GM19328 (cell line): ENCODE measurements at regions not wholly inside any gene's neighbourhood (a gene's known extent, or its start where the extent isn't known, plus 50 kb on each side); places are given as distances from the start of the nearest gene placed in this dataset.

Source experiments
- ATAC-seq: cut with Tn5 transposase; IDR thresholded peaks from one replicate; pipeline ENCODE4 v1.9.1; 2021; ENCODE audit warnings: mild to moderate bottlenecking, moderate library complexity; ENCODE audit not compliant: unreplicated experiment

- no peak for ATAC-seq
These were observed 329.7 kb downstream of the FSIP2 start for GRCh38 chr2:186068139-186068801.

DNA sequence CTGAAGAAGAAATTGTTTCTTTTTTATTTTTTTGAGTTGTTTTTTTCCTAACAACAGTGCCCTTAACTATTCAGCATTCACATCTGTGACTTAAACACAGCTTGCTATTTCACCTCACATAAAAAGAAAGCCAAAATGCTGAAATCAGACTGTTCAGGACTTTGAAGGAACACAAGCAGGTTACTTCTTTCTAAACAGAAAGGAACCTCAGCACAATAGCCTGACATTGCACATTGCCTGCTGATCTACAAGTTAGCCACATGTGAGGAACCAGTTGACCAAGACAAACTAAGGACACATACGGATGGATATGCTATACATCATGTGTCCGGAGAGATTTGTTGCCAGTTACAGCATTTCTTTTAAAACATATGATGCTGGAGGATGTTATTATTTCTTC is 331.1 kb downstream of the FSIP2 start:
- ATAC-seq: no peak

DNA sequence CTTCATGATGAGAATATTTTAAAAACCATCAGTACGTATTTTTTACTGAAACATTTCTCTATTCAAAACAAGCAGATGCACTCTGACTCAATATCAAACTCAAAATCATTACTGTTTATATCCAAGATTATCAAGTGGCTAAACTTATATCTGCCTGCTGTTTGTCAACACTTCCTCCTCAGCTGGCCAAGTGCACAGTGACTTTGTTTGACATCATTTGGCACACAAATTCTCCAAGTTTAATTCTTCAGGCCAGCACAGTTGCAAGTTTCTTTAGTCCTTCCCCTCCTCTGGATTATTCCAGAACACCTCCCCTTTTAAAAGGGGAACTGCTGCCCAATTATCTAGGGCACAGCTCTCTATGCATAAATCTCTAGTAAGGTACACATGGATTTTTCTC is 346.6 kb downstream of the FSIP2 start:
- no peak for ATAC-seq

DNA sequence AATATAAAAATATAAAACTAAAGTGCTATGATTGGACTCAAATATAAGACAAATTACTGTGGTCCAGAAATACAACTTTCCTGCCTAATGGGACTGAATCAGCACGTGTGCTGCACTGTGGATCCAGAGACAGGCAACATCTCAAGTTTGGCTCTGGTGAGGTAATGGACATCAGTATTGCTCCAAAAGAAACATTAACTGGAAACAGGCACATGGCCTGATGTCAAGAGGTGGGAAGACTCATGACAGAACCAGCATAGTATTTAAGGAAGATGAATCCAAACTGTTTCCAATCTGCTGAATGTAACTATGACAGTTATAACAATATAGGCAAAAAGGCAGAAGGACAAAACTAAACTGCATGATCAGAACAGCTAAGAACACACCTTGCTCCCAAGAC is 354.6 kb downstream of the FSIP2 start:
- ATAC-seq: no peak

DNA sequence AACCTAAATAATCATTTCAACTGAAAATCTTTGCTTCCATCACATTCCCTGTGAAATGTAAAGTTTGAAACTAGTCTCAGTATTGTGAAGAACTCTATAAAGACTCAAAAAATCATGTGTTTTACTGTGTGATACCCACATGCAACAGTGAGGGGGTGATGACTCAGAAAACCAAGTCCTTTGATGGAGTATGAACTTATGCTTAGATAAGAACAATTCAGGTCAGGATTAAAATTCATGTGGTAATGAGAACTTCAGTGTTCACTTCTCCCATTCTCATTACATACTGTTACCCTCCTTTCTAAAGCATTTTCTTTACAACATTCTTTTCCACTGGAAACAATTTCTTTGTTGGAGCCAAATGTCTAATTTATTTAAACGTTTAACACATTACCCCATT is 360.2 kb downstream of the FSIP2 start:
- ATAC-seq: no peak

DNA sequence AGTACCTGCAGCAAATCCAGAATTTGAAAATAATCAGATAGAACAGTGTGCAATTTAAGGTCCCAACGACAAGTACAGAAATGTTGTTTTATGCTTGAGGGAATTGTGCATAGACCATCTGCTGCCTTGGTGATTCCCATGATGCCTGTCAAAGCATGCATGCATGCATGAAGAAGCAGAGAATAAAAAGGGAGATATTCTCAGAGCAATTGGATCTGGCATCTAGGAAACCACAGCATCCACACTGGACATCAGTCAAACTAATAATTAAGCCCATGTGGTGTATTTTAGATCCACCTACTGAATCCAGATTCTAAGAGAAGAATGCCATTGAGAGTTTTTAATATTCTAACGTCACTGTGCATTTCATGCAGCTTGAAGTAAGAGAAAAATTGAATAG is 361.2 kb downstream of the FSIP2 start:
- ATAC-seq: no peak

DNA sequence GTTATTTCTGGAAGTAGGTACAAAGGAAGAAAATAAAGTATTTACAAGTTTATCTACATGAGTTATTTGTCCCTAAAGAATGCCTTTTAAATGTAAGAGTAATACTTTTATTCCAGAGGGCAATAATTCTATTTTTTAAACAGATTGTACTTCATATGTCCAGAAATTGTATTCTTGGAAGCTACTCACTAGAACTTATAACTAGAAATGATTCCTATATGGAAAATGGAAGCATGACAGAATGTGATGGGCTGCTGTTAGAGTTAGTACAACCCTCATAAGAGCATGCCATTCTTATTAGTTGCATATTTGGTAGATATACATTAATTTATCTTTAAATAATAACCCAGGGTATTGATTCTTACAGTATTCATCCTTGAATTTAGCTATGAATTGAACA is 362.0 kb downstream of the FSIP2 start:
- no peak for ATAC-seq

DNA sequence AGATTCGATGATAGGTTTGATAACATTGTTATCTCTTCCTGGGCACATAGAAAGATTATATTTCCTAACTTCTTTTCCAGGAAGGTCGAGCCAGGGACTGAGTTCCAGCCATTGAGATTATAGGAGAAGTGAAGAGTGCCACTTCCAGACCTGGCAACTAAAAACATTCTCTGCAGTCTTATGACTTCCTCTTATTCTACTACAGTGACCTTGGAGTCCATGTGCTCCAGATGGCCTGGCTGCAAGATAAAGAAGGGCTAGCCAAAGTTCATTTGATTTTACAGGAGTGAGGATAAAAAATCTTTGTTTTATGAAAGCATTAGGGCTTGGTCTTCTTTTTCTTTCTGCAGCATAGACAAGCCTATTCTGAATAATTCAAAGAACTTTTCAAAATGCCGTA is 363.0 kb downstream of the FSIP2 start:
- ATAC-seq: no peak

DNA sequence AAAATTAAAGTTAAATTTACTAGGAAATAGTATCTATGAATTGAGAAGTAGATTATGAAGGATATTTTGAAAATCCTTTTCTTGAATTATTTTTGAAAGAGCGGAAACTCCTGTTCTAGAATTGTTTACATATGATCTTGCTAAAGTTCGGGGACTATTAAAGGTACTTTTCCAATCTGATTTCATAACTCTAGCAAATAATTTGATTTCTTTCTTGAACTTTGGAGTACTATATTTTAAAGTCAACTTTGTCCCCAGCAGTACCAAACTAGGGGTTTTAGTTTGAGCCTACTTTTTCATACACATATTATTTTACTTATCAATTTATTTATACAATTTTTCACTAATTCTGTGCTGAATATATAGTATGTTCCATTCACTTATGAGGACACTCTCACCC is 364.7 kb downstream of the FSIP2 start:
- no peak for ATAC-seq

GRCh38 chr2:186105016-186105724 is 366.6 kb downstream of the FSIP2 start:
- ATAC-seq: no peak

DNA sequence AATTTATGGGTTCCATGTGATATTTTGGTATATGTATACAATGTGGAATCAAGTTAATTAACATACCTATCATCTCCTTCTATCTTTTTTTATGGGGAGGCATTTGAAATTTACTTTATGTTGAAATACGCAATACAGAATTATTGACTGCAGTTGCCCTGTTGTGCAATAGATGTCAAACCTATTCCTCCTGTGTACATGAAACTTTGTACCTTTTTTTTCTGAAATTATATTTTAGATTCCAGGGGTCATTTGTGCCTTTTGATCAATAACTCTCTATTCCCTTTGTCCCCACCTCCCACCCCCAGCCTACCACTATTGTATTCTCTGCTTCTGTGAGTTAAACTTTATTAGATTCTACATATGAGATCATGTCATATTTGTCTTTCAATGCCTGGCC is 369.9 kb downstream of the FSIP2 start:
- no peak for ATAC-seq

GRCh38 chr2:186113284-186113683 is 372.8 kb upstream of the ZC3H15 start:
- ATAC-seq: no peak

GRCh38 chr2:186125156-186125555 is 360.9 kb upstream of the ZC3H15 start:
- ATAC-seq: no peak

DNA sequence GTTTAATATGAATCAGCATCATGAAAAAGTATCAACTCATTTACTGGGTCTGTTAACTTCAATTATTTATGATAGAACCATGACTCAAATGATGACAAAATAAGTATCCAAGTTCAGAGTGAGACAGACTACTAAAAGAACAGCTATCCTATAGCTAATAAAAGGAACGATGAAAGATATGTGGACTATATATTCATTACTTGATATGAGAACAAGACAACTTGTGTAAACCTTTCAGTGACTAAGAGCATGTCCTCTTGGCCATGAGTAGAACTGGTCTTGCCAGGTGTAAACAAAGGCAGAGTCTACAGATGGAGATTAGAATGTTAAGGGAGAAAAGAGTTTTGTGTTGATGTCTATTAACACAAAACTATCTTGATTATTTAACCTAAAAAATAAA is 360.4 kb upstream of the ZC3H15 start:
- ATAC-seq: no peak

DNA sequence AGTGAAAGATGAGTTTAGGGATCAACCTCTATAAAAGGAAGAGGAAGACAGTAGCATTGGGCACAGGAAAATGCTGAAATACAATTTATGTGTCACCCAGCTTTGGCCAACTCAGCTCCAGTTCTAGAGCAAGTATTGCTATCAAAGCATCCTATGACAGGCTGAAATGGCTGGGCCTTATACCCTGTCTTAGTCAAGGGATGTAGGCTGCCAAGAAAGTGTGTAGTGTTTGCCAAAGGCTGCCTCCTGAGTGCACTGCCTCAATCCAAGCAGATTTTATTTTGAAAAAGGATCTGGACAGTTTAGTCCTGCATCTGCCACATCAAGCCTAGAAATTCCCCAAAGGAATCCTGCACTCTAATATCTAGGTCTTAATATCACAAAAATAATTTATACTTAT is 359.9 kb upstream of the ZC3H15 start:
- ATAC-seq: no peak

- ATAC-seq: no peak
These were observed 356.1 kb upstream of the ZC3H15 start for GRCh38 chr2:186129767-186130581.

GRCh38 chr2:186130748-186131641 is 355.1 kb upstream of the ZC3H15 start:
- ATAC-seq: no peak

- no peak for ATAC-seq
These were observed 350.4 kb upstream of the ZC3H15 start for GRCh38 chr2:186135686-186136085.

DNA sequence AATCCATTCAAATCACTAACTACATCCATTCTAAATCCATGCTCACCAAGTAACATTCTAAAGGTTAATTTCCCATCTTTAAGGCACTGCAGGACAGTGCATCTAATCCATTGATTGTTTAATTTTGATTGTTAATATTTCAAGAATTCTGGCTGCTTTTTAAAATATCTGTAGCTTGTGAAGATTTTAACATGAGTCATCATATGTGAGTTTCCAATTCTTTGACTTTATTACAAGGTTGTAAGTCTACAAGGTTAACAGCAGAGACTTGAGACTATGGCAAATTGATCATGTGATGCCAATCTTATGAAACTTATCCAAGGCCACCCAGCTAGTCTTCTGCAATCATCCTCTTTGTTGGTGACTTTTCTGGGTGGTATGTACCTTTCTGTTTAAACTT is 349.2 kb upstream of the ZC3H15 start:
- ATAC-seq: no peak

GRCh38 chr2:186138845-186139244 is 347.2 kb upstream of the ZC3H15 start:
- ATAC-seq: no peak

- no peak for ATAC-seq
These were observed 327.0 kb upstream of the ZC3H15 start for GRCh38 chr2:186159101-186159500.
